ENCODE measurements at regions not wholly inside any gene's neighbourhood (a gene's known extent, or its start where the extent isn't known, plus 50 kb on each side); places are given as distances from the start of the nearest gene placed in this dataset.

- TF ChIP-seq PKNOX1 (IDR thresholded peaks at IDR 0.05): no peak
- TF ChIP-seq FOXK2 (IDR thresholded peaks at IDR 0.05): no peak
- no peak for TF ChIP-seq CTBP1 (IDR thresholded peaks at IDR 0.05; ENCODE audit: borderline replicate concordance)
- TF ChIP-seq L3MBTL2 (conservative IDR thresholded peaks at IDR 0.05): no peak
- TF ChIP-seq ARNT (IDR thresholded peaks at IDR 0.05): no peak
- TF ChIP-seq LEF1 (IDR thresholded peaks at IDR 0.05; ENCODE audit: borderline replicate concordance): no peak
- no peak for TF ChIP-seq TARDBP (IDR thresholded peaks at IDR 0.05)
These were observed 222.5 kb downstream of the NPHP4 start for GRCh38 chr1:5769760-5770159.

Measured in HEK293T (cell line).